Fibroblast of villous mesenchyme (primary cell): ENCODE measurements at regions not wholly inside any gene's neighbourhood (a gene's known extent, or its start where the extent isn't known, plus 50 kb on each side); places are given as distances from the start of the nearest gene placed in this dataset.

Source experiments
- DNase-seq: peaks from one replicate; pipeline ENCODE4 v3.0.0-alpha.2; 2010; ENCODE audit warnings: low read depth
- H3K4me3 ChIP-seq: 2 replicates; pipeline ENCODE4 v1.5.1; 2011; ENCODE audit warnings: low read depth, mild to moderate bottlenecking, low read length
- TF ChIP-seq, protein P1 (sequence below): IDR thresholded peaks from 2 replicates; pipeline ENCODE4 v1.5.1; 2012; ENCODE audit warnings: low read depth, mild to moderate bottlenecking, low read length; ENCODE audit not compliant: insufficient read depth

- no peak overlapping the region for H3K4me3 ChIP-seq
- TF ChIP-seq, protein P1, sequence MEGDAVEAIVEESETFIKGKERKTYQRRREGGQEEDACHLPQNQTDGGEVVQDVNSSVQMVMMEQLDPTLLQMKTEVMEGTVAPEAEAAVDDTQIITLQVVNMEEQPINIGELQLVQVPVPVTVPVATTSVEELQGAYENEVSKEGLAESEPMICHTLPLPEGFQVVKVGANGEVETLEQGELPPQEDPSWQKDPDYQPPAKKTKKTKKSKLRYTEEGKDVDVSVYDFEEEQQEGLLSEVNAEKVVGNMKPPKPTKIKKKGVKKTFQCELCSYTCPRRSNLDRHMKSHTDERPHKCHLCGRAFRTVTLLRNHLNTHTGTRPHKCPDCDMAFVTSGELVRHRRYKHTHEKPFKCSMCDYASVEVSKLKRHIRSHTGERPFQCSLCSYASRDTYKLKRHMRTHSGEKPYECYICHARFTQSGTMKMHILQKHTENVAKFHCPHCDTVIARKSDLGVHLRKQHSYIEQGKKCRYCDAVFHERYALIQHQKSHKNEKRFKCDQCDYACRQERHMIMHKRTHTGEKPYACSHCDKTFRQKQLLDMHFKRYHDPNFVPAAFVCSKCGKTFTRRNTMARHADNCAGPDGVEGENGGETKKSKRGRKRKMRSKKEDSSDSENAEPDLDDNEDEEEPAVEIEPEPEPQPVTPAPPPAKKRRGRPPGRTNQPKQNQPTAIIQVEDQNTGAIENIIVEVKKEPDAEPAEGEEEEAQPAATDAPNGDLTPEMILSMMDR: no peak
- DNase-seq: no peak
Measured at GRCh38 chr15:67972377-67972776, 81.7 kb upstream of the PIAS1 start.

GRCh38 chr15:67973846-67974245, 80.3 kb upstream of the PIAS1 start:
- no peak overlapping the region for H3K4me3 ChIP-seq
- no peak for DNase-seq
- TF ChIP-seq, protein P1: no peak

GRCh38 chr15:67976506-67977073, 77.5 kb upstream of the PIAS1 start:
- H3K4me3 ChIP-seq: no peak overlapping the region
- no peak for DNase-seq
- TF ChIP-seq, protein P1: no peak

- TF ChIP-seq, protein P1: no peak
- no peak overlapping the region for H3K4me3 ChIP-seq
- DNase-seq: no peak
Measured at GRCh38 chr15:67977414-67978089, 76.6 kb upstream of the PIAS1 start.

GRCh38 chr15:67979281-67979680, 74.8 kb upstream of the PIAS1 start:
- no peak for DNase-seq
- no peak overlapping the region for H3K4me3 ChIP-seq
- TF ChIP-seq, protein P1: no peak

GRCh38 chr15:67980171-67980570, 73.9 kb upstream of the PIAS1 start:
- DNase-seq: no peak
- TF ChIP-seq, protein P1: no peak
- H3K4me3 ChIP-seq: no peak overlapping the region
